GM12878 (cell line): ENCODE measurements at regions not wholly inside any gene's neighbourhood (a gene's known extent, or its start where the extent isn't known, plus 50 kb on each side); places are given as distances from the start of the nearest gene placed in this dataset.

Experiments used
- CHD4 ChIP-seq: fragments of 200-600 bp; sonication (generic); IDR thresholded peaks from 2 replicates; pipeline ENCODE4 v1.6.1; 2016; ENCODE audit warnings: mild to moderate bottlenecking
- CTCF ChIP-seq, 3 experiments: IDR thresholded peaks in 2 of 3; conservative IDR thresholded peaks in 1 of 3; 2 replicates each; pipeline ENCODE4 v1.5.1; 2011; ENCODE audit warnings: low read depth in 3 of 3, low read length in 3 of 3, mild to moderate bottlenecking in 3 of 3, control low read depth in 2 of 3, moderate library complexity in 2 of 3, inconsistent platforms in 1 of 3, mixed read lengths in 1 of 3; ENCODE audit not compliant: control insufficient read depth in 2 of 3, insufficient read depth in 1 of 3; ENCODE audit errors: extremely low read depth in 1 of 3

GRCh38 chr14:104321802-104322130 is 183.4 kb downstream of the KIF26A start:
- TF ChIP-seq CTCF (IDR thresholded peaks at IDR 0.05 in 2 of 3, conservative IDR thresholded peaks at IDR 0.05 in 1 of 3; ENCODE audit: control insufficient read depth in 2 of 3, extremely low read depth in 1 of 3, insufficient read depth in 1 of 3, low read depth in 3 of 3, low read length in 3 of 3) (no peak), CHD4 (no peak)
